ENCODE measurements at regions not wholly inside any gene's neighbourhood (a gene's known extent, or its start where the extent isn't known, plus 50 kb on each side); places are given as distances from the start of the nearest gene placed in this dataset.

DNA sequence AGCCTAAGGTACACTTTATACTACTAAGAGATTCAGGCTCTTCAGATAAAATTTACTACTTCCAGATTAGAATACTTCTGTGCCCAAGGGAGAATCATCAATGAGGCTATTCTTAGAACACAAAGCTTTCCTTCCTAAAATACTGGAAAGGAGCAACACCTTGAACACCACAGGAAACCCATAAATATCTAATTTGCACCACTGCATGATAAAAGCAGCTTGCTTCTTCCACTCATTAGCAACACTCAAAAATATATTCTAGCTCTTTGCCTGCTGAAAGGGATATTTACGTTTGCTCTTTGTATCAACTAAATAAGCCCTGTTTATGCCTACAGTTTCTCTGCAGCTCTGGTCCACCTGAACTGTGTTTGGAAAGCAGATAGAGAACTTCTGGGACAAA lies 284.3 kb downstream of the RWDD3 start:
- no peak for TF ChIP-seq CTCF (IDR thresholded peaks at IDR 0.05; ENCODE audit: low read depth, low read length, missing input control)
- TF ChIP-seq ATF3 (IDR thresholded peaks at IDR 0.05), result no peak
- TF ChIP-seq RAD21 (IDR thresholded peaks at IDR 0.05), result no peak
- TF ChIP-seq JUND (IDR thresholded peaks at IDR 0.05), result no peak
- TF ChIP-seq TAF1 (conservative IDR thresholded peaks at IDR 0.05), result no peak
- no peak for TF ChIP-seq SP1 (IDR thresholded peaks at IDR 0.05)
- TF ChIP-seq MAX (IDR thresholded peaks at IDR 0.05), result no peak

Data from liver (tissue), 3 donors.